ENCODE measurements at regions not wholly inside any gene's neighbourhood (a gene's known extent, or its start where the extent isn't known, plus 50 kb on each side); places are given as distances from the start of the nearest gene placed in this dataset.

- TF ChIP-seq RFX5 (IDR thresholded peaks at IDR 0.05; ENCODE audit: low read depth, low read length), result no peak
- no peak for TF ChIP-seq ZNF207 (IDR thresholded peaks at IDR 0.05; ENCODE audit: borderline replicate concordance)
- TF ChIP-seq RUNX3 (IDR thresholded peaks at IDR 0.05; ENCODE audit: low read length), result no peak
- no peak for TF ChIP-seq TAF1 (IDR thresholded peaks at IDR 0.05; ENCODE audit: borderline replicate concordance, low read depth, low read length)
Measured at GRCh38 chr2:67797801-67798540, 264.8 kb downstream of the C1D start (continued).

GRCh38 chr2:67798541-67799160 lies 264.2 kb downstream of the C1D start:
- SMC1A ChIA-PET (ENCODE audit: uncharacterized antibody, unreplicated experiment), result no interaction called here

DNA sequence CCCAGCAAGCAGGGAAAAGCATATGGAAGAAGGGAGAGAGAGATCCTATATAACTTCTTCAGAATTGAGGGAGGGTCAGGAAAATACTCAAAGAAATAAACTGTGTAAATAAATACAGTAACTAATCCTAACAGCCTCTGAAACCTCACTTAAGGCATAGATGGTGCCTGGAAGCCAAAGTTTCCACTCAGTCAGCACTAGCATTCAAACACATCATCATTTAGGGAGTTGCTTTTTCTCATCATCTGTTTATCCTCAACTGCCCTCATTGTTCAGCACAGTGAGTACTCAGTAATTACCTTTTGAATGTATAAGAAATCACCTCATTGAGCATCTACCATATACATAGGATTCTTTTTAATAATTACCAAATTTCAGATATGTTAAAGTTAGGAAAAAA lies 262.9 kb downstream of the C1D start:
- TF ChIP-seq SRF (IDR thresholded peaks at IDR 0.05; ENCODE audit: low read depth in 2 of 2, low read length in 2 of 2) (no peak), BRCA1 (IDR thresholded peaks at IDR 0.05; ENCODE audit: low read depth, low read length) (no peak), IKZF2 (IDR thresholded peaks at IDR 0.05) (no peak), ZBED1 (IDR thresholded peaks at IDR 0.05; ENCODE audit: borderline replicate concordance) (no peak), FOS (IDR thresholded peaks at IDR 0.05; ENCODE audit: borderline replicate concordance, extremely low read depth, insufficient read length) (no peak)
- TF ChIP-seq, protein P1, sequence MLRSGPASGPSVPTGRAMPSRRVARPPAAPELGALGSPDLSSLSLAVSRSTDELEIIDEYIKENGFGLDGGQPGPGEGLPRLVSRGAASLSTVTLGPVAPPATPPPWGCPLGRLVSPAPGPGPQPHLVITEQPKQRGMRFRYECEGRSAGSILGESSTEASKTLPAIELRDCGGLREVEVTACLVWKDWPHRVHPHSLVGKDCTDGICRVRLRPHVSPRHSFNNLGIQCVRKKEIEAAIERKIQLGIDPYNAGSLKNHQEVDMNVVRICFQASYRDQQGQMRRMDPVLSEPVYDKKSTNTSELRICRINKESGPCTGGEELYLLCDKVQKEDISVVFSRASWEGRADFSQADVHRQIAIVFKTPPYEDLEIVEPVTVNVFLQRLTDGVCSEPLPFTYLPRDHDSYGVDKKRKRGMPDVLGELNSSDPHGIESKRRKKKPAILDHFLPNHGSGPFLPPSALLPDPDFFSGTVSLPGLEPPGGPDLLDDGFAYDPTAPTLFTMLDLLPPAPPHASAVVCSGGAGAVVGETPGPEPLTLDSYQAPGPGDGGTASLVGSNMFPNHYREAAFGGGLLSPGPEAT (IDR thresholded peaks at IDR 0.05; ENCODE audit: low read depth), result no peak
- TF ChIP-seq, protein P2, sequence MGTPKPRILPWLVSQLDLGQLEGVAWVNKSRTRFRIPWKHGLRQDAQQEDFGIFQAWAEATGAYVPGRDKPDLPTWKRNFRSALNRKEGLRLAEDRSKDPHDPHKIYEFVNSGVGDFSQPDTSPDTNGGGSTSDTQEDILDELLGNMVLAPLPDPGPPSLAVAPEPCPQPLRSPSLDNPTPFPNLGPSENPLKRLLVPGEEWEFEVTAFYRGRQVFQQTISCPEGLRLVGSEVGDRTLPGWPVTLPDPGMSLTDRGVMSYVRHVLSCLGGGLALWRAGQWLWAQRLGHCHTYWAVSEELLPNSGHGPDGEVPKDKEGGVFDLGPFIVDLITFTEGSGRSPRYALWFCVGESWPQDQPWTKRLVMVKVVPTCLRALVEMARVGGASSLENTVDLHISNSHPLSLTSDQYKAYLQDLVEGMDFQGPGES (IDR thresholded peaks at IDR 0.05), result no peak
- CTCF ChIA-PET, result no interaction called here

More at GRCh38 chr2:67798541-67799160, 264.2 kb downstream of the C1D start:
- DNase-seq (ENCODE audit: low read depth, low spot score), result no peak
- TF ChIP-seq RBBP5 (conservative IDR thresholded peaks at IDR 0.05) (no peak), ZNF384 (IDR thresholded peaks at IDR 0.05; ENCODE audit: borderline replicate concordance, low read depth, low read length) (no peak)
- CTCF ChIA-PET, result no interaction called here
- Histone ChIP-seq H3K9ac (ENCODE audit: control insufficient read depth, insufficient read depth, low read length) (no peak overlapping the region), H4K20me1 (ENCODE audit: control insufficient read depth, insufficient read depth) (no peaks in the 10 kb centered on the region), H3K27me3 (replicated peaks in 1 of 2; ENCODE audit: control insufficient read depth in 2 of 2, insufficient read depth in 2 of 2, low read length in 1 of 2) (no peaks in the 10 kb centered on the region), H3K36me3 (ENCODE audit: control insufficient read depth in 2 of 2, insufficient read depth in 2 of 2, low read length in 1 of 2) (no peaks in the 10 kb centered on the region), H3K4me2 (ENCODE audit: control insufficient read depth, insufficient read depth) (no peak overlapping the region), H3K4me1 (ENCODE audit: control insufficient read depth, insufficient read depth, low read length) (no peaks in the 10 kb centered on the region), H3K79me2 (ENCODE audit: control insufficient read depth, insufficient read depth, low read length) (no peaks in the 10 kb centered on the region), H3K27ac (ENCODE audit: control insufficient read depth, insufficient read depth) (no peak overlapping the region), H2AFZ (ENCODE audit: control insufficient read depth, low read depth, low read length) (no peak overlapping the region), H3K9me3 (replicated peaks; ENCODE audit: control insufficient read depth, insufficient read depth, low read length) (no peaks in the 10 kb centered on the region), H3K4me3 (no peak overlapping the region)
- ATAC-seq, result no peak
- in situ Hi-C loops (cut with MboI), result no loop called here
- BruUV-seq (replicated peaks), result no TSS peak
- RAD21 ChIA-PET (ENCODE audit: unreplicated experiment), result no interaction called here
- intact Hi-C loops (cut with micrococcal nuclease; ENCODE audit: unreplicated experiment), result no loop called here
- POLR2A ChIA-PET, result no interaction called here
- 2% methylated on average over 5 of the region's 5 CpGs for WGBS (ENCODE audit: insufficient coverage, insufficient replicate concordance, low lambda C conversion rate, missing lambda C conversion rate)
- FAIRE-seq, result no peak

More for the DNA sequence above, 262.9 kb downstream of the C1D start:
- intact Hi-C loops (cut with micrococcal nuclease; ENCODE audit: unreplicated experiment), result no loop called here
- Histone ChIP-seq H4K20me1 (ENCODE audit: control insufficient read depth, insufficient read depth) (no peaks in the 10 kb centered on the region), H3K27me3 (replicated peaks in 1 of 2; ENCODE audit: control insufficient read depth in 2 of 2, insufficient read depth in 2 of 2, low read length in 1 of 2) (no peaks in the 10 kb centered on the region), H3K36me3 (ENCODE audit: control insufficient read depth in 2 of 2, insufficient read depth in 2 of 2, low read length in 1 of 2) (no peaks in the 10 kb centered on the region), H3K4me1 (ENCODE audit: control insufficient read depth, insufficient read depth, low read length) (no peaks in the 10 kb centered on the region), H2AFZ (ENCODE audit: control insufficient read depth, low read depth, low read length) (no peak overlapping the region), H3K4me2 (ENCODE audit: control insufficient read depth, insufficient read depth) (no peak overlapping the region), H3K27ac (ENCODE audit: control insufficient read depth, insufficient read depth) (no peak overlapping the region), H3K9ac (ENCODE audit: control insufficient read depth, insufficient read depth, low read length) (no peak overlapping the region), H3K9me3 (replicated peaks; ENCODE audit: control insufficient read depth, insufficient read depth, low read length) (no peaks in the 10 kb centered on the region), H3K4me3 (no peak overlapping the region), H3K79me2 (ENCODE audit: control insufficient read depth, insufficient read depth, low read length) (no peaks in the 10 kb centered on the region)
- RAD21 ChIA-PET (ENCODE audit: unreplicated experiment), result no interaction called here
- BruUV-seq (replicated peaks), result no TSS peak
- POLR2A ChIA-PET, result no interaction called here
- in situ Hi-C loops (cut with MboI), result no loop called here
- SMC1A ChIA-PET (ENCODE audit: uncharacterized antibody, unreplicated experiment), result no interaction called here
- ATAC-seq, result no peak
- FAIRE-seq, result no peak
- no peak for DNase-seq (ENCODE audit: low read depth, low spot score)

Measured in GM12878 (cell line).